GM18502 (cell line): ENCODE measurements at regions not wholly inside any gene's neighbourhood (a gene's known extent, or its start where the extent isn't known, plus 50 kb on each side); places are given as distances from the start of the nearest gene placed in this dataset.
"Not testable (repeated sequence)": the region's sequence is repeated elsewhere in the genome, so short reads cannot be mapped to it uniquely, and the experiment has no call there.

Experiments used
- ATAC-seq: cut with Tn5 transposase; IDR thresholded peaks from one replicate; pipeline ENCODE4 v1.9.1; 2021; ENCODE audit warnings: mild to moderate bottlenecking; ENCODE audit not compliant: unreplicated experiment, poor library complexity

DNA sequence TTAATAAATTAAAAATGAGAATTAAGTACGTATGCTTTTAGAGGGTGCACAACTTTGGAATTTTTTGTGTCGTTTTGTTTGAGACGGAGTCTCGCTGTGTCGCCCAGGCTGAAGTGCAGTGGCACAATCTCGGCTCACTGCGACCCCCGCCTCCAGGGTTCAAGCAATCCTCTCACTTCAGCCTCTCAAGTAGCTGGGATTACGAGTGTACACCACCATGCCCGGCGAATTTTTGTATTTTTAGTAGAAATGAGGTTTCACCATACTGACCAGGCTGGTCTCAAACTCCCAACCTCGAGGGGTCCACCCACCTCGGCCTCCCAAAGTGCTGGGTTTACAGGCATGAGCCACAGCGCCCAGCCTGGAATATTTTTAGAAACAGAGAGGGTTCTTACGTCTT, 812.4 kb downstream of the TMEM121 start:
- ATAC-seq, result not testable (repeated sequence)

DNA sequence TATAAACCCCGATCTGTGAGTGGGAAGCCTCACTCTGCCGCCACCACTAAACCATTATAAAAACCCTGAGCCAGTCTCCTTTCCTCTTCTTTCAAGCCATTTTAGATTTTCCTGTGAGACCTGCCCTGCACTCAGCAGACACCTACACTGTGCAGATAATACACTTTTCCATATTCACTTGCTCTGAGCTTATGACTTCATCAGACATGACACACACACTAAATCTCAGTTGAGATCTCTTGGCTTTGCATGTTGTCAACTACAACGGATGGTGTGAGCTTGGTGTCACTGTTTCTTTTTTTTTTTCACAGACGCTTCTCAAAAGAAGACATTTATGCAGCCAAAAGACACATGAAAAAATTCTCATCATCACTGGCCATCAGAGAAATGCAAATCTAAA, 814.3 kb downstream of the TMEM121 start:
- ATAC-seq, result not testable (repeated sequence)

DNA sequence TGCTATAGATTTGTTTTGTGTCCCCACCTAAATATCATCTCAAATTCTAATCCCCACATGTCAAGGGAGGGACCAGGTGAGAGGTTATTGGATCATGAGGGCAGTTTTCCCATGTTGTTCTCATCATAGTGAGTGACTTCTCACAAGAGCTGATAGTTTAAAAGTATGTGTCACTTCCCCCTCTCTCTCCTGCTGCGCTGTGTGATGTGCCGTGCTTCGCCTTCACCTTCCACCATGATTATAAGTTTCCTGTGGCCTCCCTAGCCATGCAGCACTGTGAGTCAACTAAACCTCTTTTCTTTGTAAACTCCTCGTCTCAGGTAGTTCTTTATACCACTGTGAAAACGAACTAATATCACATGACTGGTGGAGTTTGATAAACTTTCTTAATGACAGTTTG, 814.8 kb downstream of the TMEM121 start:
- not testable (repeated sequence) for ATAC-seq

DNA sequence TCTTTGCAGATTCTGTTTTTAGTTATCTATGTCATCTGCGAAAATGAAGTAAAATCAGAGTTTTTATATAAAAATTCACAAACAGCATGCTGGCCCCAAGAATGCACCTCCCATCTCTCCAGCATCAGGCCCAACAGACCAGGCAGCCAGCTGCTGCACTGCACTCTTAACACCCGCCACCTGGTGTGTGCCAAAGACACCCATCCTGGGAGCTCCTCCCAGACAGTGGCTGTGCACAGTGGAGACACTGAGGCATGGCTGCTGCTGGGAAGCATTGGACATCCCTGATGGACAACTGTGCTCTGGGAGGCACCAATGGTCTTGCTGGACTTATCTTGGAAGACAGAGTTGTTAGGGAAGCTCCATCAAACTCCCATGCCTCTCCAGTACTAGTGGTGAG, 817.2 kb downstream of the TMEM121 start:
- no peak for ATAC-seq

DNA sequence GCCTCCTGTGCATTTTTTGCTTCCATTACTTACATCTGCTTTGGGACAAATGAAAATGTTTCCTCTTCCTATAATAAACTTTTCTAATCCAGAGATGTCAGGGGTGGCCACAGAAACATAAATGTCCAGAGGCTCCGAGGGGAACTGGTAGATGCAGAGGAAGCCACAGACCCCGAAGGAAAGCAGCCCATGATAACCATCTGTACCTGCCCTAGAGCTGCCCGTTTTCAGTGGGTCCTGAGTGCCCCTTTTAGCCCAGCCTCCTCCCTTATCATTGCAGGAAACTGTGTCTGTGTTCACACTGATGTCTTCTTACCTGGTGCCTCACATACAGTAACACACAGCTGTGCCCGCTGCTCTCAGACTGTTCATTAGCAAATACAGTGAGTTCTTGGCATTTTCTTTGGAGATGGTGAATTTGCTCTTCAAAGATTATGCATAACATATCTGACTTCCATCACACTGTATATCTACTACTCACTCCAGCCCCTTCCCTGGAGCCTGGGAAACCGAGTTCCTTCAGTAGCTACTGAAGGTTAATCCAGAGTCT, 817.8 kb downstream of the TMEM121 start:
- ATAC-seq, result not testable (repeated sequence)

DNA sequence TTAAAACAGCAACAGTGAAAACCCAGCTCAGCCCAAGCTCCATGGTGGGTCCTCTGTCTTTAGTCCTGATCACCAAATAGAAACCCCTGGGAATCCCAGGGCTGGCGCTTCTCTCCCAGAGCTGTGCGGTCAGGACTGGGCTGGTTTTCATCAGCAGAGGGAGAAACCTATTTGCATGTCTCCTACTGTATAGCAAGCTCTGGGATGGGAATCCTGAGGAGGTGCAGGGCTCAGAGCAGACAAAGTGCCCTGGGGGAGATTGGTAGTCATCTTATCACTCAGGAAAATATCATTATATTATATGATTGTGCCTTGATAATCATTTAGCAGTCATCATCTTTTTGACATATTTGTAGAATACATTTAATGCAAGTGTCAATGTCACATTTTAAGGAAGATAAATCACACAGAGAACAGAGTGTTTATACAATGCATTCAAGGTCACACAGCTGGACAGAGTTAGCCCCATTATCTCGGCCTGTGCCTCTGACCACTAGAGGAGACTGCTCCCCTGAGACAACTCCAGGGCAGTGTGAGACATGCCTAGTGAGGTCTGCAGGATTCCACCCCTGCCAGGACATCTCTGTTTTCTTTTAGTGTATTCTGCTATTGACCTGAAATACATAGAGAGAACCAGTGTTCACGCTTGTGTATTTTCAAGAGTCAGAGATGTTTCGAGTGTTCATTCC, 818.6 kb downstream of the TMEM121 start:
- ATAC-seq, result not testable (repeated sequence)

DNA sequence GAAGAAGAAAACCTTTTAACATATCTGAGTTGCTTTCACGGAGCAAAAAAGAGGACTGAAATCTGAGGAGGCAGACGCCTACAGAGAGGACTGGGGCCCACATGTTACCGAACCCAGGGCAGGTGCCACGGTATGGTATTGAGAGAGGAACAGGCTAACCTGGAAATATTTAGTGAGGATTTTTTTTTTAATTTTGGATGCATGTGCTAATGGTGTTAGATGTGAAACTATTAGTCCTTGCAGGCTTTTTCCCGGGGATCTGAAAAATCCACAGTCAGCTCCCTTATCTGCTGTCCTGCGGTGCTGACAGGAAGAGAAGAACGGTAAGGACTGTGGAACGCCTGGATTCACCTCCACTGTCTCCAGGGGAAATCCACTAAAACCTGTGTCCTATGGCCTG, 819.7 kb downstream of the TMEM121 start:
- no peak for ATAC-seq

DNA sequence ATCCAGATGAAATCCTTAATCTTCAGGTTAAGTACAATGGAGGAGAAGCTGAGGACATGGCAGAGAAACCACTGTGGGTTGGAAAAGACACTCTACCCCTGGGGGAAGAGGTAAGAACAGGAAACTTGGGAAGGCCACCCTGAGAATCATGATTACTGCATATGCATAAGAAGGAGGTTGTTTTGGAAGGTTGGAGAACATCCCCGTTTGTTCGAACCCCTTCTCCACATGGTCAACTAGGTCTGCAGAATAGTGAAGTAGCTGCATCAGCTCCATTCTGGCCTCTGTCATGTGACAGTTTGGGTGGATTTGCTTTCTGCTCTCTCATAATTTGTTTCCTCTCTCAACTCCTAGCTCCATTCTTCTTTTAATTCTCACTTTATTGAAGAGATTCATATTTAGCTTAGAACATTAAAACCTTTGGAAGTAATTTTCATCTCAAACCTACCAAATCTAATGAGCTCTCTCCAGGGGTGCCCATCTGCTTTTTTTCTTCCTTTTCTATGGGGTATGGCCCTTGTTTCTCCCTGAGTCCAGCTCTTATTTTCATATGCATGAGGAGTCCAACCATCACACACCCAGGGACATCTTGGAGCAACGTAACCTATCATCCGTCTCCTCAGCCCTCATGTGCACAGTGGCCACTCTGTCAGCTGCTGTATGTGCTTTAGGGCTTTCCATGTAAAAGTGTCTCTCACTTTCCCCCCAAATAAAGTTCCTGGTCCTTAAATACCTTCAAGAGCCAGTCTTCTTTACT, 820.3 kb downstream of the TMEM121 start:
- no peak for ATAC-seq

DNA sequence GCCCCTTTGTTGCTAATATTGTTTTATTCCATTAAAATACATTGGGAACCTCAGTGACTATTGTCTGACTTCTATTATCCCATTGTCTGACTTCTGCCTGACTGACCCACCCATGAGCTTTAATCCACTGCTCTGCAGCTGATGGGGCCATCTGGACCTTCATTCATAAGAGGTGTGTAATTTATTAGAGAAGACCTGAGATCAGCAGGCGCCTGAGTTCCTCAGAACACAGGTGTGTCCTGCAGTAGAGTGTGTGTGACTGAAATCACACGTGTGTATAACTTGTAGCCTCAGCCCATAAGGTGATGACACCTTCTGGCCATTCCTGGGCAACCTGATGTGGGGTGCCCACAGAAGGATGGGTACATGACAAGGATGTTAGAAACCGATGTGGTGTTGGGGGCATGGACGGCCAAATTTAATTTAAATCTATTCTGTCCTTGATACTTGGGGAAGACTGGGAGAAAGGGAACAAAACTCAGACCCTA, 821.0 kb downstream of the TMEM121 start:
- ATAC-seq, result no peak

DNA sequence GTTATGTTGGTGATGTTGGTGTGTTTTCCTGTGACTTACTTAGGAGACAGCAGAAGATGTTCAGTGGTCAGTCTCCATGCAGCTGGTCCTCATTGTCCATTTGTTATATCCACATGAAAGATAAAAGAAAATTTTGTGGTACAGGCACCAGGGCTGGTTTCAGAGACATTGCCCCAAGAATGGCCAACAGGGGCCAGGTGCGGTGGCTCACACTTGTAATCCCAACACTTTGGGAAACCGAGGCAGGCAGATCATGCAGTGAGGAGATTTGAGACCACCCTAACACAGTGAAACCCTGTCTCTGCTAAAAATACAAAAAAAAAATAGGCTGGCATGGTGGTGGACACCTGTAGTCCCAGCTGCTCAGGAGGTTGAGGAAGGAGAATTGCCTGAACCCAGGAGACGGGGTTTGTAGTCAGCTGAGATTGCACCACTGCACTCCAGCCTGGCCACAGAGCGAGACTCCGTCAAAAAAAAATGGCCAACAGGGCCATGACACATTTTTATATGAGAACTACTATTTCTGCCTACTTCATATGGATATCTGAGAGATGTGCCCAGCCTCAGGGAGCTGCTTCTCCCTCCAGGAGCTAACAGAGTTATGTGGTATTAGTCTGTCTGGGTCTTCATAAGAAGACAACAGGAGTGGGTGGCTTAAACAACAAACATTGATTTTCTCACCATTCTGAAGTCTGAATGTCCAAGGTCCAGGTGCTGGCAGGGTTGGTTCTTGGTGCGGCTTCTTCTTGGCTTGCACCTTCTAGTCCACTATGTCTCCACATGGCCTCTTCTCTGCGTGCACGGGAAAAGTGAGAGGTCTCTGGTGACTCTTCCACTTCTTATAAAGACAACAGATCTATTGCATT, 821.7 kb downstream of the TMEM121 start:
- no peak for ATAC-seq

DNA sequence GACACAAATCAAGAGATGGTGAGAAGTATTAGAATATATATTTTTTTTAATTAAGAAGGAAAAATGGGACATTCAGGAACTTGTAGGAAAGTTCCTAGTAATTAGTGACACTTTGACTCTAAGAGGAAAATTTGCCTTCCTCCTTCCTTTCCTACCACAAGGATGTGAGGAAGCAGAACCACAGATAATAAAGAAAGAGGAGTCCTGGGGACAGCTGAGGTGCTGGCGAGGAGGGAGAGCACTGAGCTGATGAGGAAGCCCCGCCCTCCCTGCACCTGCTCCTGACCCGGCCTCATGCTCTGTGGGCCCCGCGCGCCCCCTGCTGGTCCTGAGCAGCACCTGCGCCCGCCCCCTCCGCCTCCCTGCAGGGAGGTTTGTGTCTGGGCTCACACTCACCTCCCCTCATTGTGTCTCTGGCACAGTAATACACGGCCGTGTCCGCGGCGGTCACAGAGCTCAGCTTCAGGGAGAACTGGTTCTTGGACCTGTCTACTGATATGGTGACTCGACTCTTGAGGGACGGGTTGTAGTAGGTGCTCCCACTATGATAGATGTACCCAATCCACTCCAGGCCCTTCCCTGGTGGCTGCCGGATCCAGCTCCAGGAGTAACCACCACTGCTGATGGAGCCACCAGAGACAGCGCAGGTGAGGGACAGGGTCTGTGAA, 822.6 kb downstream of the TMEM121 start:
- ATAC-seq, result not testable (repeated sequence)

DNA sequence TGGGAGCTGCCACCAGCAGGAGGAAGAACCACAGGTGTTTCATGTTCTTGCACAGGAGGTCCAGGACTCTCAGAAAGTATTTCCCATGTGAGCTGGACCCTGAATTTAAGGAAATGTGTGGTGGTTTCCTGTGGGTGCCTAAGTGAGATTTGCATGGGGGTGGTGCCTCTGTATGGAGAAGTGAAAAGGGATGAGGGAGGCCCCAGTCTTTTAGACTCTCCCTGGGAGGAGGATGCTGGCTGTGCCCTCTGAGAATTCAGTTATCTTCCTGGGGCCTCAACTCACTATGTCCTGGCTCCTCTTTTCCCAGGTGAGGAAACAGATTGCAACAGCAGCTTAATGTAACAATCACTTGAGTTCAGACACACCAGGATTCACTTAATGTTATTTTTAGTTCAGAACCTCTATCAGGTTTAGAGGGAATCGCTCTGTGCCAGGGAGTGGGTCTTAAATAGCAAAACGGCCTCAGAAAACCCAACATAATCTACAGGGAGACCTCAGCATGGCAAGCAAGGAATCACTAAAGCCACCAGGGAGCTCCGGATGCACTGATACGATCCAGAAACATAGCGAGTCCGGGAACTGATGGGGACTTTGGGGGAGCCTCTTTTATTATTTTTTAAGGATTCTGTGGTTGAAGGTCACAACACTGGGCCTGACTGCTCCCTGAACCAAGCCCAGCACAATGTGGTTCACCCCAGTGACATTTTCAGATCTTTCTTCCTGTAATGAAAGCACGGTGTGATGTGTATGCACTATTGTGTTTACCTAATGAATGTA, 823.5 kb downstream of the TMEM121 start:
- not testable (repeated sequence) for ATAC-seq

DNA sequence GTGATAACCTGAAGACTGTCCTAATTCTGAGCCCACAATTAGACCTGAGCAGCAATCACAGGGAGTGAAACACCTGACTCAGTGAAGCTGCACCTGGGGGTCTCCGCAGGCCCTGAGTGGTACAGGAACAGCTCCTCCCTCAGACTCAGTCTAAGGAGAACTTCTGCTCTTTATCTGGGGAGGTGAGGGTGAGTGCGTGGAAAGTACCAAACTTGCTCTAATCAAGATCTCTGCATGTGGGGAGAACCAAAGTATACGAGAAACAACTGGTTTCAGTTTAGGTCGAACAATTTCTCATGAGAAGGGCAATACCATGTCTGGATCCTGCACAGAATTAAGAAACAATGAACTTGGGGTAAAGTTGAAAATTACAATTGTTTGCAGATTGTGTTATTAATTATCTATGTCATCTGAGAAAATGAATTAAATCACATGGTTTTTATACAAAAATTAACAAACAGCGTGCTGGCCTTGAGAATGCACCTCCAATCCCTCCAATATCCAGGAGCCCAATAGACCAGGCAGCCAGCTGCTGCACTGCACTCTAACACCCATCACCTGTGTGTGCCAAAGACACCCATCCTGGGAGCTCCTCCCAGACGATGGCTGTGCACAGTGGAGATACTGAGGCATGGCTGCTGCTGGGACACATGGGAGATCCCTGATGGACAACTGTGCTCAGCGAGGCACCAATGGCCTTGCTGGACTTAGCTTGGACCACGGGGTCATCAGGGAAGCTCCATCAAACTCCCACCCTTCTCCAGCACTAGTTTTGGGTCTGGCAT, 828.8 kb downstream of the TMEM121 start:
- not testable (repeated sequence) for ATAC-seq

DNA sequence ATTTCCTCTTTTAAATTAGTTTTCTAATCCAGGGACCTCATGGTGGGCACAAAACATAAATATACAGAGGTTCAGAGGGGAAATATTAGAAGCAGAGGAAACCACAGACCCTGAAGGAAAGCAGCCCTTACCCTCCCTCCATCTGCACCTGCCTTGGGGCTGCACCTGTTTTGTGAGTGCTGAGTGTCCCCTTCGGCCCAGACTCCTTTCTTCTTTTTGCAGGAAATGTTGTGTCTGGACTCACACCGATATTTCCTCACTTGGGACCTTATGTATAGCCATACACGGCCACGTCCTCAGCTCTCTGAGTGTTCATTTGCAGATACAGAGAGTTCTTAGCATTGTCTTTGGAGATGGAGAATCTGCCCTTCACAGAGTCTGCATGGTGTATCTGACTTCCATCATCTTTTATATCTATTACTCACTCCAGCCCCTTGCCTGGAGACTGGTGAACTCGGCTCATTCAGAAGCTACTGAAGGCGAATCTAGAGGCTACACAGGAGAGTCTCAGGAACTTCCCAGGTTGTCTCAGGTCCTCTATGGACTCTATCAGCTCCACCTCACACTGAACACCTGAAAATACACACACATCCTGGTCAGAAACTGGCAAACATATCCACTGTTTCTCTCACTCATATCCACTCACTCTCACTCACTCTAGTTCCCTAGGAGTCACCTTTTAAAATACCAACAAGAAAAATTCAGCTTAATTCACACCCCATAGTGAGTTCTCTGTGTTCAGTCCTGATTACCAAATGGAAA, 829.7 kb downstream of the TMEM121 start:
- ATAC-seq, result not testable (repeated sequence)

DNA sequence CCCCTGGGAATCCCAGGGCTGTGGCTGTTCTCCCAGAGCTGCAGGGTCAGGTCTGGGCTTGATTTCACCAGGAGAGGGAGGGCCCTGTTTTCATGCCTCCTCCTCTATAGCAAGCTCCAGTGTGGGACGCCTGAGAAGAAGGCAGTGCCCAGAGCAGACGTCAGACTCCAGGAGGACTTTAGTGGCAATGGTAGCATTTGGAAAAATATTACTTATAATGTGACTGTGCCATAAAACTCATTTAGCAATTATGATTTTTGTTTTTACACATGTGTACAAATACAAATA, 830.2 kb downstream of the TMEM121 start:
- not testable (repeated sequence) for ATAC-seq

DNA sequence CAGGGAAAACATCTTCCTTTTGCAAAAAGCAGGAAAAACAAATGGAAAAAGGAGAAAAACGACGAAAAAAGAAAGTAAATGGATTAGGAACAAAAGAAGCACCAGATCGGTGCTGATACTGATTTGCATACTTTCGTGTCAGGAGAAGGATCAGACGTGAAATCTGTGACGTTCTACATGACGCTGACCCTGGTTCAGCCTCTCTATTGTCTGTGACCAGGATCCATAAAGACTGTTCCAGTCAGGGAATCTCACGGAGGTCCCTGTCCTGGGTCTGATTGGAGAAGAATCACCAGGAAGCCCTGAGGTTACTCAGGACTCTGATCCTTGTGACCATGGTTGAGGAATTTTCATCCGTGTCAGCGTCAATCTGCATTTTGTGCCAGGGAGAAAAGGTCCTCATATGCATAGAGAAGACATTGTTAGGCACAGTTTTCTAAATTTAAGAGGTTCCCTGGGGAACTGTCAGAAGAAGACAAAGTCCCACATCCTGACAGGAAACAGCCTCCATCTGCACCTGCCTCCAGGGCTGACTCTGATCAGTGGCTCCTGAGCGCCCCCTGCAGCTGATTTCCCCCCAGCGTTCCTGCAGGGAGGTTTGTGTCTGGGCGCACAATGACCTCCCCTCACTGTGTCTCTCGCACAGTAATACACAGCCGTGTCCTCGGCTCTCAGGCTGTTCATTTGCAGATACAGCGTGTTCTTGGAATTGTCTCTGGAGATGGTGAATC, 832.9 kb downstream of the TMEM121 start:
- not testable (repeated sequence) for ATAC-seq

DNA sequence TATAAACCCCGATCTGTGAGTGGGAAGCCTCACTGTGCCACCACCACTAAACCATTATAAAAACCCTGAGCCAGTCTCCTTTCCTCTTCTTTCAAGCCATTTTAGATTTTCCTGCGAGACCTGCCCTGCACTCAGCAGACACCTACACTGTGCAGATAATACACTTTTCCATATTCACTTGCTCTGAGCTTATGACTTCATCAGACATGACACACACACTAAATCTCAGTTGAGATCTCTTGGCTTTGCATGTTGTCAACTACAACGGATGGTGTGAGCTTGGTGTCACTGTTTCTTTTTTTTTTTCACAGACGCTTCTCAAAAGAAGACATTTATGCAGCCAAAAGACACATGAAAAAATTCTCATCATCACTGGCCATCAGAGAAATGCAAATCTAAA, 839.0 kb downstream of the TMEM121 start:
- ATAC-seq, result not testable (repeated sequence)
